ENCODE measurements at regions not wholly inside any gene's neighbourhood (a gene's known extent, or its start where the extent isn't known, plus 50 kb on each side); places are given as distances from the start of the nearest gene placed in this dataset.

GRCh38 chr1:208931936-208932335 is 651.6 kb upstream of the CAMK1G start:
- Histone ChIP-seq H3K4me3 (ENCODE audit: low read length) (no peak overlapping the region), H2AFZ (ENCODE audit: low read depth, low read length) (no peak overlapping the region), H3K27me3 (ENCODE audit: insufficient read depth, low read depth, low read length) (no peaks in the 10 kb centered on the region), H3K27ac (ENCODE audit: low read length) (no peak overlapping the region), H3K9ac (ENCODE audit: low read length) (no peak overlapping the region), H3K4me2 (ENCODE audit: low read length) (no peak overlapping the region), H3K9me3 (ENCODE audit: low read length) (no peaks in the 10 kb centered on the region), H3K79me2 (replicated peaks; ENCODE audit: insufficient read depth, low read length) (no peaks in the 10 kb centered on the region), H4K20me1 (ENCODE audit: insufficient read depth) (no peaks in the 10 kb centered on the region), H3K36me3 (ENCODE audit: insufficient read depth, low read length) (no peaks in the 10 kb centered on the region), H3F3A (ENCODE audit: insufficient read depth, low read length, poor library complexity, severe bottlenecking) (no peaks in the 10 kb centered on the region), H3K9me2 (ENCODE audit: insufficient read depth, low read length) (no peaks in the 10 kb centered on the region)
- TF ChIP-seq, protein P1, sequence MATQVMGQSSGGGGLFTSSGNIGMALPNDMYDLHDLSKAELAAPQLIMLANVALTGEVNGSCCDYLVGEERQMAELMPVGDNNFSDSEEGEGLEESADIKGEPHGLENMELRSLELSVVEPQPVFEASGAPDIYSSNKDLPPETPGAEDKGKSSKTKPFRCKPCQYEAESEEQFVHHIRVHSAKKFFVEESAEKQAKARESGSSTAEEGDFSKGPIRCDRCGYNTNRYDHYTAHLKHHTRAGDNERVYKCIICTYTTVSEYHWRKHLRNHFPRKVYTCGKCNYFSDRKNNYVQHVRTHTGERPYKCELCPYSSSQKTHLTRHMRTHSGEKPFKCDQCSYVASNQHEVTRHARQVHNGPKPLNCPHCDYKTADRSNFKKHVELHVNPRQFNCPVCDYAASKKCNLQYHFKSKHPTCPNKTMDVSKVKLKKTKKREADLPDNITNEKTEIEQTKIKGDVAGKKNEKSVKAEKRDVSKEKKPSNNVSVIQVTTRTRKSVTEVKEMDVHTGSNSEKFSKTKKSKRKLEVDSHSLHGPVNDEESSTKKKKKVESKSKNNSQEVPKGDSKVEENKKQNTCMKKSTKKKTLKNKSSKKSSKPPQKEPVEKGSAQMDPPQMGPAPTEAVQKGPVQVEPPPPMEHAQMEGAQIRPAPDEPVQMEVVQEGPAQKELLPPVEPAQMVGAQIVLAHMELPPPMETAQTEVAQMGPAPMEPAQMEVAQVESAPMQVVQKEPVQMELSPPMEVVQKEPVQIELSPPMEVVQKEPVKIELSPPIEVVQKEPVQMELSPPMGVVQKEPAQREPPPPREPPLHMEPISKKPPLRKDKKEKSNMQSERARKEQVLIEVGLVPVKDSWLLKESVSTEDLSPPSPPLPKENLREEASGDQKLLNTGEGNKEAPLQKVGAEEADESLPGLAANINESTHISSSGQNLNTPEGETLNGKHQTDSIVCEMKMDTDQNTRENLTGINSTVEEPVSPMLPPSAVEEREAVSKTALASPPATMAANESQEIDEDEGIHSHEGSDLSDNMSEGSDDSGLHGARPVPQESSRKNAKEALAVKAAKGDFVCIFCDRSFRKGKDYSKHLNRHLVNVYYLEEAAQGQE (IDR thresholded peaks at IDR 0.05; ENCODE audit: borderline replicate concordance) = no peak
- TF ChIP-seq POLR2AphosphoS5 (IDR thresholded peaks at IDR 0.05) (no peak), EZH2 (IDR thresholded peaks at IDR 0.05; ENCODE audit: borderline replicate concordance, insufficient read depth, low read length, poor library complexity, severe bottlenecking) (no peak), SMC3 (conservative IDR thresholded peaks at IDR 0.05; ENCODE audit: poor library complexity) (no peak), EP300 (conservative IDR thresholded peaks at IDR 0.05; ENCODE audit: poor library complexity, severe bottlenecking) (no peak), TAF1 (IDR thresholded peaks at IDR 0.05; ENCODE audit: low read depth) (no peak), MXI1 (conservative IDR thresholded peaks at IDR 0.05; ENCODE audit: poor library complexity, severe bottlenecking) (no peak), RAD21 (conservative IDR thresholded peaks at IDR 0.05) (no peak)
- TF ChIP-seq, protein P2, sequence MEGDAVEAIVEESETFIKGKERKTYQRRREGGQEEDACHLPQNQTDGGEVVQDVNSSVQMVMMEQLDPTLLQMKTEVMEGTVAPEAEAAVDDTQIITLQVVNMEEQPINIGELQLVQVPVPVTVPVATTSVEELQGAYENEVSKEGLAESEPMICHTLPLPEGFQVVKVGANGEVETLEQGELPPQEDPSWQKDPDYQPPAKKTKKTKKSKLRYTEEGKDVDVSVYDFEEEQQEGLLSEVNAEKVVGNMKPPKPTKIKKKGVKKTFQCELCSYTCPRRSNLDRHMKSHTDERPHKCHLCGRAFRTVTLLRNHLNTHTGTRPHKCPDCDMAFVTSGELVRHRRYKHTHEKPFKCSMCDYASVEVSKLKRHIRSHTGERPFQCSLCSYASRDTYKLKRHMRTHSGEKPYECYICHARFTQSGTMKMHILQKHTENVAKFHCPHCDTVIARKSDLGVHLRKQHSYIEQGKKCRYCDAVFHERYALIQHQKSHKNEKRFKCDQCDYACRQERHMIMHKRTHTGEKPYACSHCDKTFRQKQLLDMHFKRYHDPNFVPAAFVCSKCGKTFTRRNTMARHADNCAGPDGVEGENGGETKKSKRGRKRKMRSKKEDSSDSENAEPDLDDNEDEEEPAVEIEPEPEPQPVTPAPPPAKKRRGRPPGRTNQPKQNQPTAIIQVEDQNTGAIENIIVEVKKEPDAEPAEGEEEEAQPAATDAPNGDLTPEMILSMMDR (IDR thresholded peaks at IDR 0.05; ENCODE audit: poor library complexity, severe bottlenecking) = no peak

- no peaks in the 10 kb centered on the region for H3K36me3 ChIP-seq (ENCODE audit: insufficient read depth, low read length)
- H3K9me3 ChIP-seq (ENCODE audit: low read length) = no peaks in the 10 kb centered on the region
- H3K27me3 ChIP-seq (ENCODE audit: insufficient read depth, low read depth, low read length) = no peaks in the 10 kb centered on the region
- no peak overlapping the region for H3K9ac ChIP-seq (ENCODE audit: low read length)
- H3F3A ChIP-seq (ENCODE audit: insufficient read depth, low read length, poor library complexity, severe bottlenecking) = no peaks in the 10 kb centered on the region
- H3K79me2 ChIP-seq (replicated peaks; ENCODE audit: insufficient read depth, low read length) = no peaks in the 10 kb centered on the region
- no peak overlapping the region for H3K4me3 ChIP-seq (ENCODE audit: low read length)
- no peaks in the 10 kb centered on the region for H4K20me1 ChIP-seq (ENCODE audit: insufficient read depth)
- no peak overlapping the region for H2AFZ ChIP-seq (ENCODE audit: low read depth, low read length)
- no peak for TF ChIP-seq EP300 (conservative IDR thresholded peaks at IDR 0.05; ENCODE audit: poor library complexity, severe bottlenecking)
- no peak for TF ChIP-seq SMC3 (conservative IDR thresholded peaks at IDR 0.05; ENCODE audit: poor library complexity)
- TF ChIP-seq, protein P1 (IDR thresholded peaks at IDR 0.05; ENCODE audit: borderline replicate concordance) = no peak
- TF ChIP-seq, protein P2 (IDR thresholded peaks at IDR 0.05; ENCODE audit: poor library complexity, severe bottlenecking) = no peak
- no peak for TF ChIP-seq TAF1 (IDR thresholded peaks at IDR 0.05; ENCODE audit: low read depth)
- TF ChIP-seq EZH2 (IDR thresholded peaks at IDR 0.05; ENCODE audit: borderline replicate concordance, insufficient read depth, low read length, poor library complexity, severe bottlenecking) = no peak
- TF ChIP-seq RAD21 (conservative IDR thresholded peaks at IDR 0.05) = no peak
- no peak for TF ChIP-seq POLR2AphosphoS5 (IDR thresholded peaks at IDR 0.05)
- TF ChIP-seq MXI1 (conservative IDR thresholded peaks at IDR 0.05; ENCODE audit: poor library complexity, severe bottlenecking) = no peak
- H3K27ac ChIP-seq (ENCODE audit: low read length) = no peak overlapping the region
- no peak overlapping the region for H3K4me2 ChIP-seq (ENCODE audit: low read length)
- no peaks in the 10 kb centered on the region for H3K9me2 ChIP-seq (ENCODE audit: insufficient read depth, low read length)
These were observed 649.5 kb upstream of the CAMK1G start for GRCh38 chr1:208933984-208934525.
